A673 (cell line): ENCODE measurements at regions not wholly inside any gene's neighbourhood (a gene's known extent, or its start where the extent isn't known, plus 50 kb on each side); places are given as distances from the start of the nearest gene placed in this dataset.

Experiments used
- BruUV-seq: library from RNA; stranded (reverse); fragments of 400-500 nt; replicated peaks from 2 replicates; lab custom pipeline; 2021; lab: Mats Ljungman, UMichigan
- CTCF ChIA-PET: fragments of 300-600 bp; sonication (Branson Sonifier 250); formaldehyde crosslinking; loops from one replicate; lab custom pipeline; 2022; ENCODE audit warnings: antibody characterized with exemption; lab: Charles Lee
- POLR2A ChIA-PET: fragments of 300-600 bp; sonication (Branson Sonifier 250); formaldehyde crosslinking; loops from one replicate; lab custom pipeline; 2022; ENCODE audit warnings: antibody characterized with exemption; ENCODE audit not compliant: low non-redundant PET; lab: Charles Lee
- DNase-seq: peaks from one replicate; pipeline ENCODE4 v3.0.0-alpha.2; 2015; ENCODE audit warnings: low spot score
- H3K27ac ChIP-seq: fragments of 200-600 bp; sonication (generic); 2 replicates; pipeline ENCODE4 v1.5.1; 2016; ENCODE audit warnings: mixed run types, low read depth, mild to moderate bottlenecking, mixed read lengths, antibody characterized with exemption, low read length; ENCODE audit not compliant: poor library complexity, severe bottlenecking
- H3K27me3 ChIP-seq: fragments of 200-600 bp; sonication (generic); replicated peaks from 2 replicates; pipeline ENCODE4 v1.6.1; 2017; ENCODE audit warnings: mixed run types, low read depth, mild to moderate bottlenecking, mixed read lengths, antibody characterized with exemption, low read length; ENCODE audit not compliant: insufficient read depth, poor library complexity
- H3K36me3 ChIP-seq: fragments of 200-600 bp; sonication (generic); 2 replicates; pipeline ENCODE4 v1.6.1; 2016; ENCODE audit warnings: mixed run types, mild to moderate bottlenecking, mixed read lengths, antibody characterized with exemption, low read length; ENCODE audit not compliant: insufficient read depth, poor library complexity, severe bottlenecking
- H3K4me1 ChIP-seq: fragments of 200-600 bp; sonication (generic); 2 replicates; pipeline ENCODE4 v1.6.1; 2017; ENCODE audit warnings: mixed run types, mild to moderate bottlenecking, mixed read lengths, antibody characterized with exemption, low read length; ENCODE audit not compliant: insufficient read depth, poor library complexity, severe bottlenecking
- H3K4me3 ChIP-seq: fragments of 200-600 bp; sonication (generic); 2 replicates; pipeline ENCODE4 v1.5.1; 2016; ENCODE audit warnings: low read depth, mixed run types, mild to moderate bottlenecking, mixed read lengths, low read length; ENCODE audit not compliant: poor library complexity, severe bottlenecking
- H3K9me3 ChIP-seq: fragments of 200-600 bp; sonication (generic); 2 replicates; pipeline ENCODE4 v1.6.1; 2016; ENCODE audit warnings: mixed run types, low read depth, mild to moderate bottlenecking, mixed read lengths, antibody characterized with exemption, low read length; ENCODE audit not compliant: poor library complexity, severe bottlenecking
- EZH2 ChIP-seq: fragments of 200-600 bp; sonication (generic); IDR thresholded peaks from 2 replicates; pipeline ENCODE4 v1.6.1; 2017; ENCODE audit warnings: borderline replicate concordance, low read depth, mild to moderate bottlenecking, mixed read lengths, antibody characterized with exemption, low read length; ENCODE audit not compliant: poor library complexity, severe bottlenecking
- intact Hi-C: fragments of 100-400 bp; cut with micrococcal nuclease; formaldehyde crosslinking; loops from one replicate; pipeline ENCODE4 v1.10.0; 2022; ENCODE audit not compliant: unreplicated experiment
- TF ChIP-seq, protein P1 (sequence below): fragments of 300-800, 200-600 bp; sonication (generic); conservative IDR thresholded peaks from 2 replicates; pipeline ENCODE4 v1.5.1; 2017; ENCODE audit warnings: low read depth, mild to moderate bottlenecking, antibody characterized with exemption, low read length, moderate library complexity, mixed read lengths

DNA sequence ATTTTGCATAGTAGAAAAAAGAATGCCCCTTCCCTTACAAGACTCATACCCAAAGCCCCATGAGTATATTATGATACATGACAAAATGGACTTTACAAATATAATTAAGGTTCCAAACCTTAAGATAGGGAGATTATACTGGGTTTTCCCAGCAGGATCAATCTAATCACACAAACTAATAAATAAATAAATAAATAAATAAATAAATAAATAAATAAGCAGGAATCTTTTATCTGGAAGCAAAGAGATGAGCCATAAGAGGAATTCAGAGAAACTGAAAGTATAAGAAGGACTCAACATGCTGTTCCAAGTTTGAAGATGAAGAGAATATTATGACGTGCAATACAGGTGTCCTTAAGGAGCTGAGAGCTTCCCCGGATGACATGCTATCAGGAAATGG is 1174.5 kb downstream of the DTWD2 start:
- no peaks in the 10 kb centered on the region for H3K36me3 ChIP-seq
- H3K4me3 ChIP-seq, result no peak overlapping the region
- CTCF ChIA-PET, result no interaction called here
- no peak for TF ChIP-seq EZH2
- TF ChIP-seq, protein P1, sequence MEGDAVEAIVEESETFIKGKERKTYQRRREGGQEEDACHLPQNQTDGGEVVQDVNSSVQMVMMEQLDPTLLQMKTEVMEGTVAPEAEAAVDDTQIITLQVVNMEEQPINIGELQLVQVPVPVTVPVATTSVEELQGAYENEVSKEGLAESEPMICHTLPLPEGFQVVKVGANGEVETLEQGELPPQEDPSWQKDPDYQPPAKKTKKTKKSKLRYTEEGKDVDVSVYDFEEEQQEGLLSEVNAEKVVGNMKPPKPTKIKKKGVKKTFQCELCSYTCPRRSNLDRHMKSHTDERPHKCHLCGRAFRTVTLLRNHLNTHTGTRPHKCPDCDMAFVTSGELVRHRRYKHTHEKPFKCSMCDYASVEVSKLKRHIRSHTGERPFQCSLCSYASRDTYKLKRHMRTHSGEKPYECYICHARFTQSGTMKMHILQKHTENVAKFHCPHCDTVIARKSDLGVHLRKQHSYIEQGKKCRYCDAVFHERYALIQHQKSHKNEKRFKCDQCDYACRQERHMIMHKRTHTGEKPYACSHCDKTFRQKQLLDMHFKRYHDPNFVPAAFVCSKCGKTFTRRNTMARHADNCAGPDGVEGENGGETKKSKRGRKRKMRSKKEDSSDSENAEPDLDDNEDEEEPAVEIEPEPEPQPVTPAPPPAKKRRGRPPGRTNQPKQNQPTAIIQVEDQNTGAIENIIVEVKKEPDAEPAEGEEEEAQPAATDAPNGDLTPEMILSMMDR, result no peak
- no TSS peak for BruUV-seq
- no peak for DNase-seq
- POLR2A ChIA-PET, result no interaction called here
- intact Hi-C loops, result no loop called here
- no peaks in the 10 kb centered on the region for H3K4me1 ChIP-seq
- no peak overlapping the region for H3K27ac ChIP-seq
- H3K27me3 ChIP-seq, result no peaks in the 10 kb centered on the region
- peaks cover 3% of the 10 kb centered on the region for H3K9me3 ChIP-seq

DNA sequence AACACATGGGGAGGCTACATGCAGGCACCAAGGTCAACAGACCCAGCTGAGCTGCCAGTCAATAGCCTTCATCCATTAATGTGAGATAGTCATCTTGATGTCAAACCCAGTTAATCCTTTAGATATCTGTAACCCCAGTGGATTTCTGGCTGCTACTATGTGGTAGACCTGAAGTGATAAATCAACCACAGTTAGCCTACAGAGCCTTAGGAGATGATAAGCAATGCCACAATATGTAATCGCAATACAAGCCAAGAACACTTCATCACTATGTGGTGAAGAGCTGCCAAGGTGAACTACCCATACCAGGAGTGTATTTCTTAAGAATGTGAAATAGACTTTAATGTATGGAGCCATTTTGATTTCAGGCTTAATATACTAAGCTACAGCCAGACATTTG is 1175.5 kb downstream of the DTWD2 start:
- Histone ChIP-seq H3K27ac (no peak overlapping the region), H3K27me3 (no peaks in the 10 kb centered on the region), H3K9me3 (peaks cover 6% of the 10 kb centered on the region), H3K4me1 (no peaks in the 10 kb centered on the region), H3K4me3 (no peak overlapping the region), H3K36me3 (no peaks in the 10 kb centered on the region)
- intact Hi-C loops, result no loop called here
- ChIA-PET CTCF (no interaction called here), POLR2A (no interaction called here)
- TF ChIP-seq EZH2, result no peak
- TF ChIP-seq, protein P1, result no peak
- no peak for DNase-seq
- BruUV-seq, result no TSS peak

DNA sequence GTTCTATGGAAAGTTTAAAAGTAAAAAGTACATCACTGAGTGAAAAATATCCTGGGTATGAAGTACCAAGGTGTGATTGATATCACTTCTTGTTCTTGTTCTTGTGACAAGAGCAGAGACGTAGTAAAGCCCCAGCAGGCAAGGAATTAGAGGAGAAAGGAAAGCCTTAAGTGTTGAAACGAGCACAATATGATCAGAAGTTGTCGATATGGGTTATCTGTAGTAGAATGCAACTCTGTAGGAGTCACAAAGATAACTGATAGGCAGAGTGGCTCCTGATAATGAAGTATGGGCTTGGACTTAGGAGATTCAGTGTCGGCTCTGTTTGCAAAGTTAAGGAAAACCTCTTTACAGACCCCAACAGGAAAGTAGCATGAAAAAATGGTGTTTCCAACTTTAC is 1179.1 kb downstream of the DTWD2 start:
- Histone ChIP-seq H3K4me3 (no peak overlapping the region), H3K4me1 (no peaks in the 10 kb centered on the region), H3K27me3 (no peaks in the 10 kb centered on the region), H3K27ac (no peak overlapping the region), H3K9me3 (peaks cover 7% of the 10 kb centered on the region), H3K36me3 (no peaks in the 10 kb centered on the region)
- BruUV-seq, result no TSS peak
- no peak for DNase-seq
- intact Hi-C loops, result no loop called here
- CTCF ChIA-PET, result no interaction called here
- POLR2A ChIA-PET, result no interaction called here
- TF ChIP-seq EZH2, result no peak
- TF ChIP-seq, protein P1, result no peak
